MM.1S (cell line): ENCODE measurements at regions not wholly inside any gene's neighbourhood (a gene's known extent, or its start where the extent isn't known, plus 50 kb on each side); places are given as distances from the start of the nearest gene placed in this dataset.
"Not testable (repeated sequence)": the region's sequence is repeated elsewhere in the genome, so short reads cannot be mapped to it uniquely, and the experiment has no call there.

Source experiments
- DNase-seq: peaks from one replicate; pipeline ENCODE4 v3.0.0-alpha.2; 2015
- H2AFZ ChIP-seq: fragments of 300-600 bp; sonication (generic); 2 replicates; pipeline ENCODE4 v1.6.0; 2016; ENCODE audit warnings: antibody characterized with exemption, low read length
- H3F3A ChIP-seq: fragments of 300-600 bp; sonication (generic); 2 replicates; pipeline ENCODE4 v1.6.1; 2016; ENCODE audit warnings: mild to moderate bottlenecking, antibody characterized with exemption, low read length, moderate library complexity, mixed read lengths; ENCODE audit not compliant: insufficient read depth
- H3K27ac ChIP-seq: fragments of 300-600 bp; sonication (generic); 2 replicates; pipeline ENCODE4 v1.5.1; 2016; ENCODE audit warnings: mild to moderate bottlenecking, low read length
- H3K27me3 ChIP-seq: fragments of 300-600 bp; sonication (generic); replicated peaks from 2 replicates; pipeline ENCODE4 v1.6.0; 2016; ENCODE audit warnings: low read length; ENCODE audit not compliant: insufficient read depth
- H3K36me3 ChIP-seq: fragments of 300-600 bp; sonication (generic); replicated peaks from 2 replicates; pipeline ENCODE4 v1.6.1; 2016; ENCODE audit warnings: mild to moderate bottlenecking, low read length, mixed read lengths; ENCODE audit not compliant: insufficient read depth
- H3K4me1 ChIP-seq: fragments of 300-600 bp; sonication (generic); 2 replicates; pipeline ENCODE4 v1.6.1; 2016; ENCODE audit warnings: low read length, mixed read lengths
- H3K4me2 ChIP-seq: fragments of 300-600 bp; sonication (generic); 2 replicates; pipeline ENCODE4 v1.6.0; 2016; ENCODE audit warnings: low read depth, low read length
- H3K4me3 ChIP-seq: fragments of 300-600 bp; sonication (generic); 2 replicates; pipeline ENCODE4 v1.5.1; 2016; ENCODE audit warnings: low read length, mixed read lengths
- H3K79me2 ChIP-seq: fragments of 300-600 bp; sonication (generic); 2 replicates; pipeline ENCODE4 v1.6.1; 2016; ENCODE audit warnings: mixed run types, low read length, mixed read lengths
- H3K9ac ChIP-seq: fragments of 300-600 bp; sonication (generic); 2 replicates; pipeline ENCODE4 v1.6.1; 2016; ENCODE audit warnings: low read length, mixed read lengths
- H3K9me2 ChIP-seq: fragments of 300-600 bp; sonication (generic); replicated peaks from 2 replicates; pipeline ENCODE4 v1.6.1; 2016; ENCODE audit warnings: mild to moderate bottlenecking, low read length, mixed read lengths; ENCODE audit not compliant: insufficient read depth
- H3K9me3 ChIP-seq: fragments of 300-600 bp; sonication (generic); replicated peaks from 2 replicates; pipeline ENCODE4 v1.6.1; 2016; ENCODE audit warnings: mild to moderate bottlenecking, low read length, mixed read lengths; ENCODE audit not compliant: insufficient read depth
- H4K20me1 ChIP-seq: fragments of 300-600 bp; sonication (generic); 2 replicates; pipeline ENCODE4 v1.6.1; 2016; ENCODE audit warnings: mild to moderate bottlenecking, low read length, moderate library complexity, mixed read lengths; ENCODE audit not compliant: insufficient read depth
- EZH2 ChIP-seq: fragments of 300-600 bp; sonication (generic); optimal IDR thresholded peaks from 2 replicates; pipeline ENCODE3; 2017; ENCODE audit warnings: low read depth, mild to moderate bottlenecking, antibody characterized with exemption, low read length, mixed read lengths
- EZH2phosphoT487 ChIP-seq: fragments of 300-600 bp; sonication (generic); IDR thresholded peaks from 2 replicates; pipeline ENCODE4 v1.6.1; 2018; ENCODE audit warnings: antibody characterized with exemption, low read length
- TF ChIP-seq, protein P1 (sequence below): fragments of 300-600 bp; sonication (generic); IDR thresholded peaks from 2 replicates; pipeline ENCODE4 v1.5.1; 2016; ENCODE audit warnings: antibody characterized with exemption, low read length, mixed read lengths

DNA sequence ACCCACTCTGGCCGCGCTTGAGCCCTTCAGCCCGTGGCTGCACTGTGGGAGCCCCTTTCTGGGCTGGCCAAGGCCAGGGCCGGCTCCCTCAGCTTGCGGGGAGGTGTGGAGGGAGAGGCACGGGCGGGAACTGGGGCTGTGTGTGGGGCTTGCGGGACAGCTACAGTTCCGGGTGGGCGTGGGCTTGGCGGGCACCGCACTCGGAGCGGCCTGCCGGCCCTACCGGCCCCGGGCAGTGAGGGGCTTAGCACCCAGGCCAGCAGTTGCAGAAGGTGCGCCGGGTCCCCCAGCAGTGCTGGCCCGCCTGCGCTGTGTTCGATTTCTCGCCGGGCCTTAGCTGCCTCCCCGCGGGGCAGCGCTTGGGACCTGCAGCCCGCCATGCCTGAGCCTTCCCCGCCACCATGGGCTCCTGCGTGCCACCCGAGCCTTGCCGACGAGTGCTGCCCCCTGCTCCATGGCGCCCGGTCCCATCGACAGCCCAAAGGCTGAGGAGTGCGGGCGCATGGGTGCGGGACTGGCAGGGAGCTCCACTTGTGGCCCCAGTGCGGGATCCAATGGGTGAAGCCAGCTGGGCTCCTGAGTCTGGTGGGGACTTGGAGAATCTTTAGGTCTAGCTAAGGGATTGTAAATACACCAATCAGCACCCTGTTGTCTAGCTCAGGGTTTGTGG is 173.7 kb upstream of the FIGN start:
- Histone ChIP-seq H3K9me2 (no peaks in the 10 kb centered on the region), H3K27me3 (no peaks in the 10 kb centered on the region), H3K4me3 (no peak overlapping the region), H3K9me3 (no peaks in the 10 kb centered on the region), H3K4me1 (no peaks in the 10 kb centered on the region), H3K9ac (no peak overlapping the region), H4K20me1 (no peaks in the 10 kb centered on the region), H3K4me2 (no peak overlapping the region), H3K36me3 (no peaks in the 10 kb centered on the region), H3K79me2 (no peaks in the 10 kb centered on the region), H3K27ac (no peak overlapping the region), H2AFZ (no peak overlapping the region), H3F3A (no peaks in the 10 kb centered on the region)
- TF ChIP-seq EZH2 (no peak), EZH2phosphoT487 (no peak)
- no peak for DNase-seq

DNA sequence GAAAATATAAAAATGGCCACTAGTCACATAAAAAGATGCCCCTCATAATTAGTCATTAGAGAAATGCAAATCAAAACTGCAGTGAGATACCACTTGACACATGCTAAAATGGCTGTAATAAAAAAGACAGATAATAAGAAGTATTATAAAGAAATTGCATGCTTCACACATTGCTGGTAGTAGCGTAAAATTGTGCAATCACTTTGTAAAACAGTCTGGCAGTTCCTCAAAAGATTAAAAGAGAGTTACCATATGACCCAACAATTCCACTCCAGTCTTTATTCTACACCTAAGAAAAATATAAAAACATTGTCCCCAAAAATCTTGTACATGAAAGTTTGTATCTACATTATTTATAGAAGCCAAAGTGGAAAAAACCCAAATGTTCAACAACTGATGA is 170.6 kb upstream of the FIGN start:
- H3K27me3 ChIP-seq, result no peaks in the 10 kb centered on the region
- no peak overlapping the region for H2AFZ ChIP-seq
- DNase-seq, result no peak
- no peaks in the 10 kb centered on the region for H3K36me3 ChIP-seq
- H3K79me2 ChIP-seq, result no peaks in the 10 kb centered on the region
- no peak overlapping the region for H3K4me3 ChIP-seq
- no peaks in the 10 kb centered on the region for H4K20me1 ChIP-seq
- H3F3A ChIP-seq, result no peaks in the 10 kb centered on the region
- TF ChIP-seq EZH2phosphoT487 (no peak), EZH2 (no peak)
- TF ChIP-seq, protein P1, sequence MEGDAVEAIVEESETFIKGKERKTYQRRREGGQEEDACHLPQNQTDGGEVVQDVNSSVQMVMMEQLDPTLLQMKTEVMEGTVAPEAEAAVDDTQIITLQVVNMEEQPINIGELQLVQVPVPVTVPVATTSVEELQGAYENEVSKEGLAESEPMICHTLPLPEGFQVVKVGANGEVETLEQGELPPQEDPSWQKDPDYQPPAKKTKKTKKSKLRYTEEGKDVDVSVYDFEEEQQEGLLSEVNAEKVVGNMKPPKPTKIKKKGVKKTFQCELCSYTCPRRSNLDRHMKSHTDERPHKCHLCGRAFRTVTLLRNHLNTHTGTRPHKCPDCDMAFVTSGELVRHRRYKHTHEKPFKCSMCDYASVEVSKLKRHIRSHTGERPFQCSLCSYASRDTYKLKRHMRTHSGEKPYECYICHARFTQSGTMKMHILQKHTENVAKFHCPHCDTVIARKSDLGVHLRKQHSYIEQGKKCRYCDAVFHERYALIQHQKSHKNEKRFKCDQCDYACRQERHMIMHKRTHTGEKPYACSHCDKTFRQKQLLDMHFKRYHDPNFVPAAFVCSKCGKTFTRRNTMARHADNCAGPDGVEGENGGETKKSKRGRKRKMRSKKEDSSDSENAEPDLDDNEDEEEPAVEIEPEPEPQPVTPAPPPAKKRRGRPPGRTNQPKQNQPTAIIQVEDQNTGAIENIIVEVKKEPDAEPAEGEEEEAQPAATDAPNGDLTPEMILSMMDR, result no peak
- H3K4me2 ChIP-seq, result no peak overlapping the region
- no peaks in the 10 kb centered on the region for H3K4me1 ChIP-seq
- no peak overlapping the region for H3K27ac ChIP-seq
- H3K9me3 ChIP-seq, result no peaks in the 10 kb centered on the region
- H3K9ac ChIP-seq, result no peak overlapping the region
- H3K9me2 ChIP-seq, result no peaks in the 10 kb centered on the region

DNA sequence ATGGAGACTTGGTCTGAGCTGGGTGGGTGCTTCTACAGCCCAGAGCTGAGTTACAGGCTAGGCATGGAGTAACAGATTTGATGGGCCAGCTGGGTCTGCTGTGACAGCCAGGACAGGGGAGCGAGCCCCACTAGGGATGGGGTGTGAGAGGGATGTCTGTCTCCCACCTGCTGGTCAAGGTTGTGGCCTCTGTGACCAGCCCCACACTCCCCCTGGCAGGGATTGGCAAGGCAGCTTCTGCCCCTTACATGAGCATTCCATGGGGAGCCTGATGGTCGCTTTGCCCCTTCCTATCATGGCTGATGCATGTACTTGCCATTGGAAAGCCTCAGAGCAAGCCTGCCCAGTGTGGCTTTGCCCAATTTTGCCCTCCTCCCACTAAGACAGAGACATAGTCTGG is 162.0 kb upstream of the FIGN start:
- no peak for DNase-seq
- H3K9me3 ChIP-seq, result no peaks in the 10 kb centered on the region
- no peaks in the 10 kb centered on the region for H3K27me3 ChIP-seq
- no peak overlapping the region for H2AFZ ChIP-seq
- H3K9ac ChIP-seq, result no peak overlapping the region
- H3K9me2 ChIP-seq, result no peaks in the 10 kb centered on the region
- no peak for TF ChIP-seq EZH2
- TF ChIP-seq, protein P1, result no peak
- no peak for TF ChIP-seq EZH2phosphoT487
- H4K20me1 ChIP-seq, result no peaks in the 10 kb centered on the region
- no peak overlapping the region for H3K27ac ChIP-seq
- no peaks in the 10 kb centered on the region for H3K36me3 ChIP-seq
- no peak overlapping the region for H3K4me3 ChIP-seq
- H3K4me1 ChIP-seq, result no peaks in the 10 kb centered on the region
- no peaks in the 10 kb centered on the region for H3F3A ChIP-seq
- H3K4me2 ChIP-seq, result no peak overlapping the region
- no peaks in the 10 kb centered on the region for H3K79me2 ChIP-seq

DNA sequence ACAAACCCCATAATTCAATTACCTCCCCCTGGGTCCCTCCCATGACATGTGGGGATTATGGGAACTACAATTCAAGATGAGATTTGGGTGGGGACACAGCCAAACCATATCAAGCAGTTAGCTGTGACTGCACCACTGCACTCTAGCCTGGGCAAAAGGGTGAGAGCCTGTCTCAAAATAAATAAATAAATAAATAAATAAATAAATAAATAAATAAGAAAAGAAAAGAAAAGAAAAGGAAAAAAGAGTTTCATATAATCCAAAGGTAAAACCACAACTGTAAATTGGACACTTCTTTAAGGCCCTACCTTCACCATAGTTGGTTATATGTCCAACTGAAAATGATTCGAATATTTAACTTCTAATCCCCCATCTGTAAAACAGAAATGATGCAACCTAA is 157.6 kb upstream of the FIGN start:
- H3F3A ChIP-seq, H3K27ac ChIP-seq, H3K27me3 ChIP-seq, H3K4me3 ChIP-seq, H3K9me3 ChIP-seq, H3K9me2 ChIP-seq, H3K36me3 ChIP-seq, H3K79me2 ChIP-seq, H2AFZ ChIP-seq, H3K4me2 ChIP-seq, H3K9ac ChIP-seq, H3K4me1 ChIP-seq, DNase-seq, H4K20me1 ChIP-seq: not testable (repeated sequence)
